D721Med (cell line): ENCODE measurements at regions not wholly inside any gene's neighbourhood (a gene's known extent, or its start where the extent isn't known, plus 50 kb on each side); places are given as distances from the start of the nearest gene placed in this dataset.
"Not testable (repeated sequence)": the region's sequence is repeated elsewhere in the genome, so short reads cannot be mapped to it uniquely, and the experiment has no call there.

ENCODE experiments used
- DNase-seq: peaks from one replicate; pipeline ENCODE4 v3.0.0; 2011; ENCODE audit warnings: low spot score; ENCODE audit not compliant: insufficient read length
- FAIRE-seq: peaks from 2 replicates; lab custom pipeline; 2011; peaks lifted over from hg19 to GRCh38; lab: Jason Lieb, UNC
- TF ChIP-seq, protein P1 (sequence below): IDR thresholded peaks from 2 replicates; pipeline ENCODE4 v1.5.1; 2012; ENCODE audit warnings: mild to moderate bottlenecking, control low read depth; ENCODE audit not compliant: insufficient read depth; ENCODE audit errors: missing control alignments

DNA sequence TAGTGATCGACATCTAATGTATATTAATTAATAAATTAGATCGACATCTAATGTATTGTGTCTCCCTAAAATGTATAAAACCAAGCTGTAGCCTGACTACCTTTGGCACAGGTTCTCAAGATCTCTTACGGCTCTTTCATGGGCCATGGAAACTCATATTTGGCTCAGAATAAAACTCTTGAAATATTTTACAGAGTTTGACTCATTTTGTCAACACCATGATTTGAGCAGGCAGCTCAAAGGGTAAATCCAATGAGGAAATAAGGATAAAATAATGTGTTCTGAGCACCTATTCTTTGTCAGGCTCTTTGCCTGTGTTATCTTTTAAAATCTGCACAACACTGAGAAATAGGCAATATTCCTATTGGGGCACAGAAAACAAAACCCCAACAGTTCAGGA, 223.4 kb upstream of the DUSP10 start:
- TF ChIP-seq, protein P1, sequence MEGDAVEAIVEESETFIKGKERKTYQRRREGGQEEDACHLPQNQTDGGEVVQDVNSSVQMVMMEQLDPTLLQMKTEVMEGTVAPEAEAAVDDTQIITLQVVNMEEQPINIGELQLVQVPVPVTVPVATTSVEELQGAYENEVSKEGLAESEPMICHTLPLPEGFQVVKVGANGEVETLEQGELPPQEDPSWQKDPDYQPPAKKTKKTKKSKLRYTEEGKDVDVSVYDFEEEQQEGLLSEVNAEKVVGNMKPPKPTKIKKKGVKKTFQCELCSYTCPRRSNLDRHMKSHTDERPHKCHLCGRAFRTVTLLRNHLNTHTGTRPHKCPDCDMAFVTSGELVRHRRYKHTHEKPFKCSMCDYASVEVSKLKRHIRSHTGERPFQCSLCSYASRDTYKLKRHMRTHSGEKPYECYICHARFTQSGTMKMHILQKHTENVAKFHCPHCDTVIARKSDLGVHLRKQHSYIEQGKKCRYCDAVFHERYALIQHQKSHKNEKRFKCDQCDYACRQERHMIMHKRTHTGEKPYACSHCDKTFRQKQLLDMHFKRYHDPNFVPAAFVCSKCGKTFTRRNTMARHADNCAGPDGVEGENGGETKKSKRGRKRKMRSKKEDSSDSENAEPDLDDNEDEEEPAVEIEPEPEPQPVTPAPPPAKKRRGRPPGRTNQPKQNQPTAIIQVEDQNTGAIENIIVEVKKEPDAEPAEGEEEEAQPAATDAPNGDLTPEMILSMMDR = no peak
- DNase-seq (no peak), FAIRE-seq (no peak)

DNA sequence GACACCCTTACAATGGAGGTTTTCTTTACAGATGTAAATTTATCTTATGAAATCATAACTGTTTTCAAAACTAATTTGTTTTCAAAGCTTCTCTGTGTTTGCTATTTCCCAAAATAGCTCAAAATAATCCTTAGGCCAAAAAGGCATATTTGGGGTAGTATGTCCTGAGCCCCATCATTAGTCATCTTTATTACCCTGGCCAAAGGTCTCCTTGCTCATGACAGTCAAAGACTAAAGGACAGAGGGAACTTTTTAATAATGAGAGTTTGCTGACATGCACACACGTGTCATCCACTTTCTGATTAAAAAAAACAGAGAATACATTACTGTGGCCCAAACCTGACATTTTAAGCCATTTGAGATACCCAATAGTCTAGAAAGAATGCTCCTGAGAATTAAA, 221.9 kb upstream of the DUSP10 start:
- no peak for FAIRE-seq
- TF ChIP-seq, protein P1 = no peak
- no peak for DNase-seq

DNA sequence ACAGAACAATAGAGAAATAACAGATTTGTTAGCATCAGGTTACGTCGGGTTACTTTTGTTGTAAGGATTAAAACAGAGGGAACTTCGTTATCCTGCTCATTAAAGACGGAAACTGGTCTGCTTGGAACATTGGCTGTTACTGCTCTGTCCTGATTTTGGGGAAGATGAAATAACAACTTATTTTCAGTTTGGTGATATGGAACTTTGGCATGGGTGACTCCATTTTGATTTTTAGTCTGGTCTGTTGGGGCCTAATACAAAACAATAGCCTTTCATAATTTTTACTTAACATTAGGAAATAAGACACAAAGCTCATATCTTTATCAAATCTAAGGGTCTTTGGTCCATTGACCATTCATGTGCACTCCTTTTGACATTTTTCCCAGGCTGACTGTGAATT, 220.5 kb upstream of the DUSP10 start:
- FAIRE-seq (no peak), DNase-seq (no peak)
- TF ChIP-seq, protein P1 = no peak

DNA sequence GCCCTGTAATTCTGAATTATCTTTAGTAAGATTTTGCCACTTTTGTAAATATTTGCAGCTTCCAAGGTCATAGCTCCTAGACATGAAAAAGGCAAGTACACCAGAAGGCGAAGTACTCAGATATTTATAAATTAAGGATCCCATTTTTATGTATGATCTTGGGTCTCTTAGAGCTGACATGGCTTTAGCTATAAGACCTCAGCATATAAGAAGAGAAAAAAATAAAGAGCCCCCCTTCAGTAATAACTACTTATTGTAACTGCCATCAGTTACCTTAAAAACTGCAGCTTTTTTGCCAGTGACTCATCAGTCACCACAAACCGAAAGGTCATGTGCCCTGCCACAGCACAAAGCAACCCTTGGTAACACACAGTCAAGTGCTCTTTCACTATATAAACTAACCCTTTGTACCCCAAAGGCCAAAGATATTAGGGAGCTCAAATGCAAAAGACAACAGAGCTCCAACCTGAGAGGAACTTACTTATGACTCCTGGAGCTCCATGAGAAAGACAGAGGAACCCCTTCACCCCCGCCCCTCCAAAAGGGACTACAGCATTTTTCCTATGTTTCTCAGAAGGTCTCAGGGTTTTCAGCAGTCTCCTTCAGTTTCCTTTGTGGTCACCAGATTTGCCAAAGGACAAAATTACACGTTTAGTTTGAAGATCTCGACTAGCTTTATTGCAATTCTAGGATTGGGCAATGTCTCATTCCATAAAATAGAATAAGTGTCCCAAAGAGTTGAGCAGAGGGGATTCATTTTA, 219.8 kb upstream of the DUSP10 start:
- TF ChIP-seq, protein P1 = no peak
- DNase-seq (no peak), FAIRE-seq (no peak)

DNA sequence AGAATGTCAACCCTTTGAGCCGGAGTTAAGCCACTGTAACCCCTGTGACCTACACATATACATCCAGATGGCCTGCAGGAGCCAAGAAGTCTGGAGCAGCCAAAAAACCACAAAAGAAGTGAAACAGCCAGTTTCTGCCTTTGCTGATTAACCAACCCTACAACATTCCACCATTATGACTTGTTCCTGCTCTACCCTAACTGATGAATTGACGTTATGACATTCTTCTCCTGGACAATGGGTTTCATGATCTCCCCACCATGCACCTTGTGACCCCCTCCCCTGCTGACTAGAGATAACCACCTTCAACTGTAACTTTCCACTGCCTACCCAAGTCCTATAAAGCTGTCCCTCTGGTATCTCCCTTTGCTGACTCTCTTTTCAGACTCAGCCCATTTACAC, 216.3 kb upstream of the DUSP10 start:
- FAIRE-seq, DNase-seq: not testable (repeated sequence)

DNA sequence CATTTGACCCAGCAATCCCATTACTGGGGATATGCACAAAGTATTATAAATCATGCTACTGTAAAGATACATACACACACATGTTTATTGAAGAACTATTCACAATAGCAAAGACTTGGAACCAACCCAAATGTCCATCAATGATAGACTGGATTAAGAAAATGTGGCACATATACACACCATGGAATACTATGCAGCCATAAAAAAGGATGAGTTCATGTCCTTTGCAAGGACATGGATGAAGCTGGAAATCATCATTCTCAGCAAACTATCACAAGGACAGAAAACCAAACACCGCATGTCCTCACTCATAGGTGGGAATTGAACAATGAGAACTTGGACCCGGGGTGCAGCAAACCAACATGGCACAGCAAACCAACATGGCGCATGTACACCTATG, 215.5 kb upstream of the DUSP10 start:
- not testable (repeated sequence) for DNase-seq, FAIRE-seq

DNA sequence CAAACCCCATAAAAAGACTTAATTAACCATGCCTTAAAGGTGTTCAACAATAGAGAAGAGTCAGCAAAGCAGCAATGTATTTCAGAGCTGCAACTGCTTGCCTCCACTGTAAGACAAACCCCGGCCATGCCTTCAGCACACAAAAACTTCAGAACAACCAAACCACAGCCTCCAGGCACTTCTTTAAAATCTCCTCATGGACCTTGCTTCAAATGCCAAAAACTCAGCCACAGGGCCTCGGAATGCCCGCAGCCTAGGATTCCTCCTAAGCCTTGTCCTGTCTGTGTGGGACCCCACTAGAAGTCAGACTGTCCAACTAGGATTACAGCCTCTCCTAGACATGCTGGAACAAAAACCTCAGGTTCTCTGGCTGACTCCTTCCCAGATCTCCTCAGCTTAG, 208.1 kb upstream of the DUSP10 start:
- DNase-seq = no peak
- FAIRE-seq = no peak

DNA sequence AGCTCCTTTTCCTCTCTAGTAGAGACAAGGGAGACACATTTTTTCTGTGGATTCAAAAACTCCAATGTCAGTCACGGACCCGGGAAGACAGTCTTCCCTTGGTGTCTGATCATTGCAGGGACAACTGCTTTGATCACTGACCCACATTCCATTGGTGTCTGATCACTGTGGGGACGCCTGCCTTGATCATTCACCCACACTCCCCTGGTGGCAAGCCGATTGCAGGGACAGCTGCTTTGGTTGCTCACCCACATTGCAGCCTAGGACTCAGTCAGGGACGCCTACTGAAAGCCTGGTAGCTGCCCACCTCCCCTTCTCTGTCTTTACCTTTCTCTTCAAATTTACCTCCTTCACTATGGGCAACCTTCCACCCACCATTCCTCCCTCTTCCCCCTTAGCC, 206.6 kb upstream of the DUSP10 start:
- FAIRE-seq (no peak), DNase-seq (no peak)
- TF ChIP-seq, protein P1 = no peak

More for the DNA sequence above, 208.1 kb upstream of the DUSP10 start:
- TF ChIP-seq, protein P1 = no peak
